Mesodermal cell (in vitro differentiated cells): ENCODE measurements at regions not wholly inside any gene's neighbourhood (a gene's known extent, or its start where the extent isn't known, plus 50 kb on each side); places are given as distances from the start of the nearest gene placed in this dataset.

Source experiments
- H3K27ac ChIP-seq: 2 replicates; pipeline ENCODE4 v1.7.0; 2013; ENCODE audit warnings: mild to moderate bottlenecking, low read depth, low read length, moderate library complexity; ENCODE audit not compliant: severe bottlenecking
- H3K36me3 ChIP-seq: 2 replicates; pipeline ENCODE4 v1.7.1; 2013; ENCODE audit warnings: mild to moderate bottlenecking, low read length, moderate library complexity; ENCODE audit not compliant: control insufficient read depth, insufficient read depth
- H3K4me1 ChIP-seq: one replicate; pipeline ENCODE4 v1.7.1; 2013; ENCODE audit warnings: mild to moderate bottlenecking, low read length; ENCODE audit not compliant: insufficient read depth, control insufficient read depth, poor library complexity, severe bottlenecking
- H3K4me3 ChIP-seq: 2 replicates; pipeline ENCODE4 v1.7.0; 2013; ENCODE audit warnings: low read length, control low read depth, mild to moderate bottlenecking; ENCODE audit not compliant: insufficient read depth, poor library complexity, severe bottlenecking; ENCODE audit errors: extremely low read depth
- H3K9me3 ChIP-seq: 2 replicates; pipeline ENCODE4 v1.7.1; 2013; ENCODE audit warnings: mild to moderate bottlenecking, low read length, moderate library complexity; ENCODE audit not compliant: control insufficient read depth
- WGBS, 2 experiments: methylation state at CpG; one replicate each; pipeline ENCODE4 v1.1.5; 2013; ENCODE audit warnings: missing lambda C conversion rate in 2 of 2; ENCODE audit not compliant: insufficient coverage in 2 of 2; 5-methylcytosine and 5-hydroxymethylcytosine counted together

DNA sequence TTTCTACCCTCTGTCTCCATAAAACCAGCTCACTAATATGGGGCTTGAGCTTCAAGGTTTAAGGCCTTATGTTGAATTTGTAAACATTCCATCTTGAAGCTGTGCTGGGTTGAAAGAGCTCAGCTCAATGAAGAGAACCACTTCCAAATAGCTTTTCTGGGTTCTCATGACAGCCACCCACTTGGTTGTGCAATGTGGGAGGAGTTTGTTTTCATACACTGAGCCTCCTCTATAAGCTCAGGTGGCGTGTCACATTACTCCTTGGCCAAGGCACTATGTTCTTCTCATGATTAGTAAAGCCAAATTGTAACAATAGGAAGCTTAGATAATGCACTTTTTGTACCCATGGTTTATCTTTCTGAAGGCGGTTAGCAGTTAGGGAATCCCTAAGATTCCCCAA lies 265.6 kb downstream of the PTEN start:
- 100% methylated on average over 1 of the region's 2 CpGs; no CpG with 5 or more reads in 1 of the 2 experiments for WGBS, 2 experiments
- Histone ChIP-seq H3K4me1 (no peaks in the 10 kb centered on the region), H3K4me3 (no peak overlapping the region), H3K36me3 (no peaks in the 10 kb centered on the region), H3K9me3 (no peaks in the 10 kb centered on the region), H3K27ac (no peak overlapping the region)

DNA sequence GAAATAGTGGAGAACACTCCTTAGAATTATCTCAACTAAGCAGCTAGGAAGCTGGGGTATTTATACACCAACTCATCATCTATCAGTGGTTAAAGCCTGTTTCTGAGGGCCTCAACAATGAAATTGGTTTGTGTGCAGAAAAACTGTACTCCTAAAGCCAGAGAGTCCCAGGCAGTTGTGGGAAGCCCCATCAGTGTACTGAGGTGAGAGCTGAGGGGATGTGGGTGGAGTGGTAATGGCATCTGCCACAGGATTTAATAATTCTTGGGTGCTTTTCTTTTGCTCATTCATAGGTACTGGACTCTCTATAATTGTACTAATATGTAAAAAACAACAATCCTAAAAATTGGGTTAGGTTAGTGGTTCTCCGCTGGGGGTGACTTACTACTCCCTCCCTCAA lies 267.5 kb downstream of the PTEN start:
- WGBS, 2 experiments, result no CpG with 5 or more reads among the region's 1 CpG
- Histone ChIP-seq H3K4me1 (no peaks in the 10 kb centered on the region), H3K27ac (no peak overlapping the region), H3K36me3 (no peaks in the 10 kb centered on the region), H3K4me3 (no peak overlapping the region), H3K9me3 (no peaks in the 10 kb centered on the region)

DNA sequence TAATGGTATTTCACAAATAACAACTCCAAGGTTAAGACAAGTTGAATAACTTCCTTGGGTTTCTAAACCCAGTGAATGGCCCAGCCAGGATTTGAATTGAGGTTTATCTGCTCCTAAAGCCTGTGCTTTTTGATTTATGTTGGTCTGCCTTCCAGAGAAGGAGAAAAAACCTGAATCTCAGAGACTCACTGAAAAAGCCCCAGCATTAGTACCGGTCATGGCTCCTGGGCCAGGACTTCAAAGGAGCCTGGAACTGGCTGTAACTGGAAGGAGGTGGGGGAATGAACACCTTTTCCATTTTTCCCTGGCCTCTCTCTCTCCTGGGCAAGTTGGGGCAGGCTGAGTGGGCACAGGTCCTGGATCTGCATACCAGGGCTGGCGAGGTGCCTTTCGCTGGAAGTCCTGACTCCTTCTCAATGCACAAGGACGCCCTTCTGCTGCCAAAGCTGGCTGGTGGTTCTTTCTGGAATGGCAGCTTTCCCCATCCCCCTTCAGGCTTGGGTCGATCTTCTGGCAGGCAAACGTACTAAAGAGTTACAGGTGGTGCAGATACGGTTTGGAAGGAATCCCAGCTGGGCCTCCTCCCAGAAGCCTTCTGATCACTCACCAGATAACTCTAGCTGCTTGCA lies 268.2 kb downstream of the PTEN start:
- whole genome bisulfite sequencing, 2 experiments, result 91 to 95% methylated on average over 4 of the region's 7 CpGs
- H3K27ac ChIP-seq, result no peak overlapping the region

GRCh38 chr10:88136712-88137111 lies 273.3 kb downstream of the PTEN start:
- Histone ChIP-seq H3K36me3 (no peaks in the 10 kb centered on the region), H3K27ac (no peak overlapping the region), H3K4me3 (no peak overlapping the region), H3K4me1 (no peaks in the 10 kb centered on the region), H3K9me3 (no peaks in the 10 kb centered on the region)
- WGBS, 2 experiments, result 80 to 92% methylated on average over 1 to 2 of the region's 2 CpGs

More for the DNA sequence above, 268.2 kb downstream of the PTEN start:
- Histone ChIP-seq H3K4me3 (no peak overlapping the region), H3K9me3 (no peaks in the 10 kb centered on the region), H3K4me1 (no peaks in the 10 kb centered on the region), H3K36me3 (no peaks in the 10 kb centered on the region)

- H3K4me1 ChIP-seq, result no peaks in the 10 kb centered on the region
- H3K9me3 ChIP-seq, result no peaks in the 10 kb centered on the region
- no peak overlapping the region for H3K4me3 ChIP-seq
- no CpG with 5 or more reads among the region's 2 CpGs for WGBS, 2 experiments
- no peaks in the 10 kb centered on the region for H3K36me3 ChIP-seq
- no peak overlapping the region for H3K27ac ChIP-seq
Measured at GRCh38 chr10:88138319-88138848, 275.0 kb downstream of the PTEN start.

GRCh38 chr10:88147000-88147798 lies 283.8 kb downstream of the PTEN start:
- H3K4me1 ChIP-seq, result peaks cover 10% of the 10 kb centered on the region
- H3K36me3 ChIP-seq, result no peaks in the 10 kb centered on the region
- no peaks in the 10 kb centered on the region for H3K9me3 ChIP-seq
- H3K27ac ChIP-seq, result no peak overlapping the region
- WGBS, 2 experiments, result 100% methylated on average over 2 of the region's 5 CpGs; no CpG with 5 or more reads in 1 of the 2 experiments
- H3K4me3 ChIP-seq, result no peak overlapping the region

- Histone ChIP-seq H3K4me1 (peaks cover 18% of the 10 kb centered on the region), H3K9me3 (no peaks in the 10 kb centered on the region), H3K4me3 (no peak overlapping the region), H3K27ac (no peak overlapping the region), H3K36me3 (no peaks in the 10 kb centered on the region)
- 100% methylated on average over 1 of the region's 1 CpG; no CpG with 5 or more reads in 1 of the 2 experiments for WGBS, 2 experiments
Measured at GRCh38 chr10:88149906-88150305, 286.5 kb downstream of the PTEN start.

GRCh38 chr10:88150339-88150738 lies 286.9 kb downstream of the PTEN start:
- Histone ChIP-seq H3K4me1 (peaks cover 18% of the 10 kb centered on the region), H3K9me3 (no peaks in the 10 kb centered on the region), H3K27ac (no peak overlapping the region), H3K4me3 (no peak overlapping the region), H3K36me3 (no peaks in the 10 kb centered on the region)
- WGBS, 2 experiments, result 93 to 100% methylated on average over 1 to 3 of the region's 3 CpGs

- peaks cover 34% of the 10 kb centered on the region for H3K4me1 ChIP-seq
- 67% methylated on average over 1 of the region's 1 CpG; no CpG with 5 or more reads in 1 of the 2 experiments for WGBS, 2 experiments
- H3K4me3 ChIP-seq, result no peak overlapping the region
- peak overlapping the region; percentile 83 for H3K27ac ChIP-seq
- H3K36me3 ChIP-seq, result no peaks in the 10 kb centered on the region
- no peaks in the 10 kb centered on the region for H3K9me3 ChIP-seq
Measured at GRCh38 chr10:88152728-88153133, 289.3 kb downstream of the PTEN start.

GRCh38 chr10:88154596-88155250 lies 291.3 kb downstream of the PTEN start:
- Histone ChIP-seq H3K27ac (no peak overlapping the region), H3K4me1 (peaks cover 49% of the 10 kb centered on the region), H3K36me3 (no peaks in the 10 kb centered on the region), H3K9me3 (no peaks in the 10 kb centered on the region), H3K4me3 (no peak overlapping the region)
- WGBS, 2 experiments, result 94 to 95% methylated on average over 6 of the region's 6 CpGs
